SK-N-SH (cell line): ENCODE measurements at regions not wholly inside any gene's neighbourhood (a gene's known extent, or its start where the extent isn't known, plus 50 kb on each side); places are given as distances from the start of the nearest gene placed in this dataset.

ENCODE experiments used
- CTCF ChIA-PET: fragments of 300-600, 350-600 bp; formaldehyde crosslinking; extraction: SDS; loops from one replicate; lab custom pipeline; 2021; lab: Yijun Ruan, JAX
- POLR2A ChIA-PET: fragments of 350-600 bp; sonication (Branson Sonifier 250); formaldehyde crosslinking; extraction: SDS; loops from one replicate; lab custom pipeline; 2020; ENCODE audit warnings: antibody characterized with exemption, inconsistent platforms; lab: Yijun Ruan, JAX
- DNase-seq: peaks from one replicate; pipeline ENCODE4 v3.0.0; 2012
- H2AFZ ChIP-seq: fragments of 200-600 bp; sonication (generic); 2 replicates; pipeline ENCODE4 v1.8.1; 2016; ENCODE audit warnings: antibody characterized with exemption, mild to moderate bottlenecking, low read depth
- H3F3A ChIP-seq: fragments of 200-600 bp; sonication (generic); replicated peaks from 2 replicates; pipeline ENCODE3; 2016; ENCODE audit warnings: antibody characterized with exemption, mild to moderate bottlenecking; ENCODE audit not compliant: insufficient read depth
- H3K27ac ChIP-seq, 2 experiments: fragments of 200-500 bp in 1 of 2; fragments of 200-600 bp in 1 of 2; sonication (Bioruptor generic) in 1 of 2; sonication (generic), shearing (Covaris generic) in 1 of 2; 2 replicates each; pipeline versions ENCODE4 v1.5.1 to v1.6.1; 2014 to 2016; ENCODE audit warnings: low read depth in 2 of 2, inconsistent platforms in 1 of 2, low read length in 1 of 2, mild to moderate bottlenecking in 1 of 2, mixed read lengths in 1 of 2
- H3K27me3 ChIP-seq: fragments of 200-600 bp; sonication (generic), shearing (Covaris generic); 2 replicates; pipeline ENCODE4 v1.6.1; 2016; ENCODE audit warnings: mixed run types; ENCODE audit not compliant: insufficient read depth
- H3K36me3 ChIP-seq, 2 experiments: fragments of 200-500 bp in 1 of 2; fragments of 200-600 bp in 1 of 2; sonication (Bioruptor generic) in 1 of 2; sonication (generic) in 1 of 2; replicated peaks in 1 of 2; 2 replicates each; pipeline versions ENCODE3 to v1.5.1; 2014 to 2016; ENCODE audit warnings: low read length in 1 of 2, mild to moderate bottlenecking in 1 of 2; ENCODE audit not compliant: insufficient read depth in 2 of 2, control insufficient read depth in 1 of 2
- H3K4me1 ChIP-seq, 2 experiments: fragments of 200-500 bp in 1 of 2; fragments of 200-600 bp in 1 of 2; sonication (Bioruptor generic) in 1 of 2; sonication (generic), shearing (Covaris generic) in 1 of 2; 2 replicates each; pipeline versions ENCODE4 v1.5.1 to v1.6.1; 2014 to 2016; ENCODE audit warnings: low read depth in 1 of 2, low read length in 1 of 2, mixed run types in 1 of 2; ENCODE audit not compliant: insufficient read depth in 2 of 2, control insufficient read depth in 1 of 2
- H3K4me2 ChIP-seq: fragments of 200-600 bp; sonication (generic), shearing (Covaris generic); 2 replicates; pipeline ENCODE4 v1.6.1; 2017; ENCODE audit warnings: mixed run types
- H3K4me3 ChIP-seq, 2 experiments: fragments of 200-500 bp in 1 of 2; fragments of 200-600 bp in 1 of 2; sonication (Bioruptor generic) in 1 of 2; sonication (generic), shearing (Covaris generic) in 1 of 2; 2 replicates each; pipeline versions ENCODE4 v1.5.1 to v1.8.1; 2014 to 2016; ENCODE audit warnings: low read depth in 2 of 2, inconsistent platforms in 1 of 2, low read length in 1 of 2, mild to moderate bottlenecking in 1 of 2, mixed read lengths in 1 of 2, moderate library complexity in 1 of 2
- H3K79me2 ChIP-seq: fragments of 200-600 bp; sonication (generic); 2 replicates; pipeline ENCODE4 v1.8.1; 2017; ENCODE audit warnings: mild to moderate bottlenecking; ENCODE audit not compliant: insufficient read depth
- H3K9ac ChIP-seq: fragments of 200-600 bp; sonication (generic); 2 replicates; pipeline ENCODE4 v1.6.1; 2017; ENCODE audit warnings: mixed run types
- H3K9me2 ChIP-seq: fragments of 200-600 bp; sonication (generic); 2 replicates; pipeline ENCODE4 v1.6.1; 2017; ENCODE audit warnings: mixed run types
- H3K9me3 ChIP-seq: fragments of 200-600 bp; sonication (generic); 2 replicates; pipeline ENCODE4 v1.6.1; 2017; ENCODE audit warnings: mixed run types, mild to moderate bottlenecking, moderate library complexity
- H4K20me1 ChIP-seq: fragments of 200-600 bp; sonication (generic); 2 replicates; pipeline ENCODE4 v1.6.1; 2017; ENCODE audit warnings: mild to moderate bottlenecking, mixed run types; ENCODE audit not compliant: insufficient read depth
- ELF1 ChIP-seq: IDR thresholded peaks from 2 replicates; pipeline ENCODE4 v1.4.0; 2012
- EZH2phosphoT487 ChIP-seq: fragments of 200-600 bp; sonication (generic); IDR thresholded peaks from 2 replicates; pipeline ENCODE4 v1.6.1; 2017; ENCODE audit warnings: low read depth, mixed run types, mild to moderate bottlenecking, antibody characterized with exemption, moderate library complexity, borderline replicate concordance
- FOXM1 ChIP-seq: IDR thresholded peaks from 2 replicates; pipeline ENCODE4 v1.4.0; 2012; ENCODE audit warnings: low read depth, mild to moderate bottlenecking
- GABPA ChIP-seq: IDR thresholded peaks from 2 replicates; pipeline ENCODE4 v1.4.0; 2012; ENCODE audit warnings: low read depth, mild to moderate bottlenecking
- GATA2 ChIP-seq: sonication (generic); formaldehyde crosslinking; IDR thresholded peaks from 2 replicates; pipeline ENCODE4 v1.5.0; 2020; ENCODE audit warnings: mild to moderate bottlenecking, missing genetic modification reagents
- JUND ChIP-seq: IDR thresholded peaks from 2 replicates; pipeline ENCODE4 v1.4.0; 2012
- MXI1 ChIP-seq: IDR thresholded peaks from 2 replicates; pipeline ENCODE4 v1.6.1; 2012; ENCODE audit warnings: mild to moderate bottlenecking, low read depth, low read length, improper control_type of control experiment
- NFIC ChIP-seq: IDR thresholded peaks from 2 replicates; pipeline ENCODE4 v1.4.0; 2012; ENCODE audit warnings: borderline replicate concordance
- POLR2AphosphoS5 ChIP-seq: IDR thresholded peaks from 2 replicates; pipeline ENCODE4 v1.6.1; 2012; ENCODE audit warnings: low read depth, low read length
- RFX5 ChIP-seq: IDR thresholded peaks from 2 replicates; pipeline ENCODE4 v1.6.1; 2012; ENCODE audit warnings: mild to moderate bottlenecking, improper control_type of control experiment, low read length
- RXRA ChIP-seq: IDR thresholded peaks from 2 replicates; pipeline ENCODE4 v1.4.0; 2012; ENCODE audit warnings: low read depth, mild to moderate bottlenecking, borderline replicate concordance
- TAF1 ChIP-seq: IDR thresholded peaks from 2 replicates; pipeline ENCODE4 v1.6.1; 2012; ENCODE audit warnings: low read depth, mild to moderate bottlenecking, low read length, moderate library complexity, borderline replicate concordance
- WGBS: methylation state at CpG from one replicate; pipeline ENCODE4 v1.1.6; 2017; ENCODE audit warnings: low lambda C conversion rate; 5-methylcytosine and 5-hydroxymethylcytosine counted together
- TF ChIP-seq, protein P1 (sequence below): IDR thresholded peaks from 2 replicates; pipeline ENCODE4 v1.6.1; 2012; ENCODE audit warnings: mild to moderate bottlenecking, low read depth, low read length, moderate library complexity
- TF ChIP-seq, protein P2 (sequence below): IDR thresholded peaks from 2 replicates; pipeline ENCODE4 v1.4.0; 2012; ENCODE audit warnings: low read depth, borderline replicate concordance
- TF ChIP-seq, protein P3 (sequence below): fragments of 150-350 bp; IDR thresholded peaks from 2 replicates; pipeline ENCODE4 v1.6.1; 2017; ENCODE audit warnings: antibody characterized with exemption, low read length, low read depth, borderline replicate concordance
- TF ChIP-seq, protein P4 (sequence below): IDR thresholded peaks from 2 replicates; pipeline ENCODE4 v1.4.0; 2012; ENCODE audit warnings: low read depth
- TF ChIP-seq, protein P5 (sequence below): IDR thresholded peaks from 2 replicates; pipeline ENCODE4 v1.4.0; 2012; ENCODE audit warnings: low read depth, borderline replicate concordance

DNA sequence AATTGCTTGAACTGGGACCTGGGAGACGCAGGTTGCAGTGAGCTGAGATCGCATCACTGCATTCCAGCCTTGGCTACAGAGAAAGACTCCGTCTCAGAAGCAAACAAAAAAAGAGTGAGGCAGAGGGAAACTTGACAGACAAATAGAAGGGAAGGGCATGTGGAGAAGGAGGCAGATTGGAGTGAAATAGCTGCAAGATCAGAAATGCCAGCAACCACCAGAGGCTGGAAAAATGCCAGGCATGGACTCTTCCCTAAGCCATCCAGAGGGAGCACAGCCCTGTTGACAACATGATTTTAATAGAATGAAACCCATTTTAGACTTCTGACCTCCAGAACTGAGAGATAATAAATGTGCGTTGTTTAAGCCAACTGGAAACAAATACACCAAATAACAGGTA, 447.2 kb upstream of the SPHKAP start (continued):
- TF ChIP-seq POLR2AphosphoS5 (no peak), FOXM1 (no peak), ELF1 (no peak)
- TF ChIP-seq, protein P1, sequence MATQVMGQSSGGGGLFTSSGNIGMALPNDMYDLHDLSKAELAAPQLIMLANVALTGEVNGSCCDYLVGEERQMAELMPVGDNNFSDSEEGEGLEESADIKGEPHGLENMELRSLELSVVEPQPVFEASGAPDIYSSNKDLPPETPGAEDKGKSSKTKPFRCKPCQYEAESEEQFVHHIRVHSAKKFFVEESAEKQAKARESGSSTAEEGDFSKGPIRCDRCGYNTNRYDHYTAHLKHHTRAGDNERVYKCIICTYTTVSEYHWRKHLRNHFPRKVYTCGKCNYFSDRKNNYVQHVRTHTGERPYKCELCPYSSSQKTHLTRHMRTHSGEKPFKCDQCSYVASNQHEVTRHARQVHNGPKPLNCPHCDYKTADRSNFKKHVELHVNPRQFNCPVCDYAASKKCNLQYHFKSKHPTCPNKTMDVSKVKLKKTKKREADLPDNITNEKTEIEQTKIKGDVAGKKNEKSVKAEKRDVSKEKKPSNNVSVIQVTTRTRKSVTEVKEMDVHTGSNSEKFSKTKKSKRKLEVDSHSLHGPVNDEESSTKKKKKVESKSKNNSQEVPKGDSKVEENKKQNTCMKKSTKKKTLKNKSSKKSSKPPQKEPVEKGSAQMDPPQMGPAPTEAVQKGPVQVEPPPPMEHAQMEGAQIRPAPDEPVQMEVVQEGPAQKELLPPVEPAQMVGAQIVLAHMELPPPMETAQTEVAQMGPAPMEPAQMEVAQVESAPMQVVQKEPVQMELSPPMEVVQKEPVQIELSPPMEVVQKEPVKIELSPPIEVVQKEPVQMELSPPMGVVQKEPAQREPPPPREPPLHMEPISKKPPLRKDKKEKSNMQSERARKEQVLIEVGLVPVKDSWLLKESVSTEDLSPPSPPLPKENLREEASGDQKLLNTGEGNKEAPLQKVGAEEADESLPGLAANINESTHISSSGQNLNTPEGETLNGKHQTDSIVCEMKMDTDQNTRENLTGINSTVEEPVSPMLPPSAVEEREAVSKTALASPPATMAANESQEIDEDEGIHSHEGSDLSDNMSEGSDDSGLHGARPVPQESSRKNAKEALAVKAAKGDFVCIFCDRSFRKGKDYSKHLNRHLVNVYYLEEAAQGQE, result no peak

DNA sequence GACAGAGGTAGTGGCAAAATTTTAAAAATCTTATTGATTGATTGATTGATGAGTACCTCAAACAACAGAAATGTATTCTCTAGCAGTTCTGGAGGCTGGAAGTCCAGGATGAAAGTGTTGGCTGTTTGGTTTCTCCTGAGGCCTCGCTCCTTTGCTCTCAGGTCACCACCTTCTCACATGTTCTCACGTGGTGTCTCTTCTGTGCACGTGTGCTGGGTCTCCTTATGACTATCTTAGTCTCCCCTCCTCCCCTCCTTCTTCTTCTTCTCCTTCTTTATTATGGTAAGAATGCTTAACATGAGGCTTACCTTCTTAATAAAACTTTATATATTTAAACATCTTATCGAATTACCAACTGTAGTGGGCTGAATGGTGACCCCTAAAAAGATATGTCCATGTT, 446.0 kb upstream of the SPHKAP start:
- no peaks in the 10 kb centered on the region for H3F3A ChIP-seq
- no peak overlapping the region for H3K27ac ChIP-seq
- CTCF ChIA-PET, result no interaction called here
- no peak overlapping the region for H3K4me2 ChIP-seq
- H3K9ac ChIP-seq, result no peak overlapping the region
- no peaks in the 10 kb centered on the region for H3K9me3 ChIP-seq
- no peak overlapping the region for H2AFZ ChIP-seq
- no peaks in the 10 kb centered on the region for H3K79me2 ChIP-seq
- no peaks in the 10 kb centered on the region for H4K20me1 ChIP-seq
- H3K36me3 ChIP-seq, result no peaks in the 10 kb centered on the region
- TF ChIP-seq EZH2phosphoT487 (no peak), GABPA (no peak), RXRA (no peak), NFIC (no peak), MXI1 (no peak), JUND (no peak), TAF1 (no peak), RFX5 (no peak), GATA2 (no peak)
- TF ChIP-seq, protein P2, sequence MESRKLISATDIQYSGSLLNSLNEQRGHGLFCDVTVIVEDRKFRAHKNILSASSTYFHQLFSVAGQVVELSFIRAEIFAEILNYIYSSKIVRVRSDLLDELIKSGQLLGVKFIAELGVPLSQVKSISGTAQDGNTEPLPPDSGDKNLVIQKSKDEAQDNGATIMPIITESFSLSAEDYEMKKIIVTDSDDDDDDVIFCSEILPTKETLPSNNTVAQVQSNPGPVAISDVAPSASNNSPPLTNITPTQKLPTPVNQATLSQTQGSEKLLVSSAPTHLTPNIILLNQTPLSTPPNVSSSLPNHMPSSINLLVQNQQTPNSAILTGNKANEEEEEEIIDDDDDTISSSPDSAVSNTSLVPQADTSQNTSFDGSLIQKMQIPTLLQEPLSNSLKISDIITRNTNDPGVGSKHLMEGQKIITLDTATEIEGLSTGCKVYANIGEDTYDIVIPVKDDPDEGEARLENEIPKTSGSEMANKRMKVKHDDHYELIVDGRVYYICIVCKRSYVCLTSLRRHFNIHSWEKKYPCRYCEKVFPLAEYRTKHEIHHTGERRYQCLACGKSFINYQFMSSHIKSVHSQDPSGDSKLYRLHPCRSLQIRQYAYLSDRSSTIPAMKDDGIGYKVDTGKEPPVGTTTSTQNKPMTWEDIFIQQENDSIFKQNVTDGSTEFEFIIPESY, result no peak
- TF ChIP-seq, protein P3, sequence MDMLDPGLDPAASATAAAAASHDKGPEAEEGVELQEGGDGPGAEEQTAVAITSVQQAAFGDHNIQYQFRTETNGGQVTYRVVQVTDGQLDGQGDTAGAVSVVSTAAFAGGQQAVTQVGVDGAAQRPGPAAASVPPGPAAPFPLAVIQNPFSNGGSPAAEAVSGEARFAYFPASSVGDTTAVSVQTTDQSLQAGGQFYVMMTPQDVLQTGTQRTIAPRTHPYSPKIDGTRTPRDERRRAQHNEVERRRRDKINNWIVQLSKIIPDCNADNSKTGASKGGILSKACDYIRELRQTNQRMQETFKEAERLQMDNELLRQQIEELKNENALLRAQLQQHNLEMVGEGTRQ, result no peak
- TF ChIP-seq, protein P4, sequence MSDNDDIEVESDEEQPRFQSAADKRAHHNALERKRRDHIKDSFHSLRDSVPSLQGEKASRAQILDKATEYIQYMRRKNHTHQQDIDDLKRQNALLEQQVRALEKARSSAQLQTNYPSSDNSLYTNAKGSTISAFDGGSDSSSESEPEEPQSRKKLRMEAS, result no peak
- TF ChIP-seq, protein P5, sequence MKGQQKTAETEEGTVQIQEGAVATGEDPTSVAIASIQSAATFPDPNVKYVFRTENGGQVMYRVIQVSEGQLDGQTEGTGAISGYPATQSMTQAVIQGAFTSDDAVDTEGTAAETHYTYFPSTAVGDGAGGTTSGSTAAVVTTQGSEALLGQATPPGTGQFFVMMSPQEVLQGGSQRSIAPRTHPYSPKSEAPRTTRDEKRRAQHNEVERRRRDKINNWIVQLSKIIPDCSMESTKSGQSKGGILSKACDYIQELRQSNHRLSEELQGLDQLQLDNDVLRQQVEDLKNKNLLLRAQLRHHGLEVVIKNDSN, result no peak
- TF ChIP-seq, all 33 proteins: peak for 0
- peaks cover 0 to 7% of the 10 kb centered on the region in 2 experiments; a peak in 1 of 4 replicates for H3K4me1 ChIP-seq
- no peaks in the 10 kb centered on the region for H3K9me2 ChIP-seq
- DNase-seq, result no peak
- H3K27me3 ChIP-seq, result no peaks in the 10 kb centered on the region
- 26% methylated on average over 4 of the region's 4 CpGs for WGBS
- POLR2A ChIA-PET, result no interaction called here
- no peak overlapping the region for H3K4me3 ChIP-seq
